SK-N-SH (cell line): ENCODE measurements at regions not wholly inside any gene's neighbourhood (a gene's known extent, or its start where the extent isn't known, plus 50 kb on each side); places are given as distances from the start of the nearest gene placed in this dataset.
A peak's percentile ranks its signal among the peaks of the same experiment; 100 is the strongest.

ENCODE experiments used
- CTCF ChIP-seq: fragments of 200-600 bp; sonication (generic); IDR thresholded peaks from 2 replicates; pipeline ENCODE4 v1.6.1; 2017; ENCODE audit warnings: antibody characterized with exemption, mild to moderate bottlenecking, moderate library complexity
- EP300 ChIP-seq, 2 experiments: IDR thresholded peaks; 2 replicates each; pipeline versions ENCODE4 v1.4.0 to v1.6.1; 2012; ENCODE audit warnings: borderline replicate concordance in 1 of 2, low read depth in 1 of 2, low read length in 1 of 2
- GABPA ChIP-seq: IDR thresholded peaks from 2 replicates; pipeline ENCODE4 v1.4.0; 2012; ENCODE audit warnings: low read depth, mild to moderate bottlenecking
- PBX3 ChIP-seq: IDR thresholded peaks from 2 replicates; pipeline ENCODE4; 2012
- POLR2AphosphoS5 ChIP-seq: IDR thresholded peaks from 2 replicates; pipeline ENCODE4 v1.6.1; 2012; ENCODE audit warnings: low read depth, low read length
- REST ChIP-seq: IDR thresholded peaks from 2 replicates; pipeline ENCODE4 v1.6.1; 2012; ENCODE audit warnings: mild to moderate bottlenecking, low read depth, low read length, moderate library complexity
- TAF1 ChIP-seq: IDR thresholded peaks from 2 replicates; pipeline ENCODE4 v1.6.1; 2012; ENCODE audit warnings: low read depth, mild to moderate bottlenecking, low read length, moderate library complexity, borderline replicate concordance
- TCF12 ChIP-seq: IDR thresholded peaks from 2 replicates; pipeline ENCODE4 v1.4.0; 2012

DNA sequence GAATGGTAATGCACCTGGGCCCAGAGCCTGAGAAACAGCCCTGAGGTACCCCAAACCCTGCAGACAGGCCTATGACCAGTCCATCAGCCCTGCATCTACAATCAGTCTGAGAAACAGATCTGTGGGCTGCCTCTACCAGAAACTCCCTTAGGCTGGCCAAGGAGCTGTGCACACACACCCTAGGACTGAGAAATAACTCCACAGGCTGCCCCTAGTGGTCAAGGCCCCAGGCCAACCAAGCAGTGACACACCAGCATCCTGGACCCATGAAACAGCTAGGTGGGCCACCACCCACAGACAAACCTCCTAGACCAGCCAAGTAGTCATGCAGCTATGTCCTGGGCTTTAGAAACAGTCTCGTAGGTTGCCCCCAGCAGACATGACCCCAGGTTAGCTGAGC is 253.6 kb upstream of the VLDLR start:
- TF ChIP-seq REST (no peak), GABPA (no peak), CTCF (peak; percentile 19; the same call in 1 of the 2 replicates), PBX3 (no peak), POLR2AphosphoS5 (no peak), TAF1 (no peak), EP300 (IDR thresholded peaks at IDR 0.05; ENCODE audit: borderline replicate concordance in 1 of 2, low read depth in 1 of 2, low read length in 1 of 2) (no peak), TCF12 (no peak)
